ENCODE measurements at regions not wholly inside any gene's neighbourhood (a gene's known extent, or its start where the extent isn't known, plus 50 kb on each side); places are given as distances from the start of the nearest gene placed in this dataset.

DNA sequence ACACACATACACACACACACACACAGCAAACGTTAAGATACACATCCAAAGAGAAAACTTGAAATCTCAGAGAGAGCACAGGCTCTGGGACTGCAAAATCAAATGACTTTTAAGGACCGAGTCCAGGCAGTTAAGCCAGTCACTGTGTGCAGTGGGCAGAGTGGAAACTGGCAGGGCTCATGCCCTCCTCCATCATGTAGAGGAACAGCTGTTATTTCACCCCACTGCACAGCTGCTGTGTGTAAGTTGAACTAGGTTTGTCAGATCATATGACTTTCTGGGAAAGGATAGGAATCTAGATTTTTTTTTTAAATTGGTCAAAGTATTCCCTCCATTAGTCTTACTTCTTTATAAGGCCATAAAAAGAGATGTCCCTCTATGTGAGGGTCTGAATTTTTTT, 1002.1 kb downstream of the UQCRFS1 start:
- CTCF ChIA-PET, result no interaction called here
- DNase-seq, result no peak

GRCh38 chr19:28208745-28209144, 1004.2 kb downstream of the UQCRFS1 start:
- Mint-ChIP-seq H3K4me1 (no peaks in the 10 kb centered on the region), H3K4me3 (no peak overlapping the region), H3K27ac (no peak overlapping the region), H3K27me3 (no peaks in the 10 kb centered on the region), H3K36me3 (no peaks in the 10 kb centered on the region), H3K9me3 (peaks cover 22% of the 10 kb centered on the region)
- CTCF ChIA-PET, result no interaction called here
- DNase-seq, result no peak

More for the DNA sequence above, 1002.1 kb downstream of the UQCRFS1 start:
- no peaks in the 10 kb centered on the region for H3K36me3 Mint-ChIP-seq
- peaks cover 17% of the 10 kb centered on the region for H3K9me3 Mint-ChIP-seq
- no peak overlapping the region for H3K4me3 Mint-ChIP-seq
- H3K27ac Mint-ChIP-seq, result no peak overlapping the region
- no peaks in the 10 kb centered on the region for H3K27me3 Mint-ChIP-seq
- H3K4me1 Mint-ChIP-seq, result no peaks in the 10 kb centered on the region

GRCh38 chr19:28207244-28207643, 1005.7 kb downstream of the UQCRFS1 start:
- Mint-ChIP-seq H3K4me3 (no peak overlapping the region), H3K4me1 (no peaks in the 10 kb centered on the region), H3K36me3 (no peaks in the 10 kb centered on the region), H3K9me3 (peaks cover 22% of the 10 kb centered on the region), H3K27me3 (no peaks in the 10 kb centered on the region), H3K27ac (no peak overlapping the region)
- no peak for DNase-seq
- CTCF ChIA-PET, result no interaction called here

DNA sequence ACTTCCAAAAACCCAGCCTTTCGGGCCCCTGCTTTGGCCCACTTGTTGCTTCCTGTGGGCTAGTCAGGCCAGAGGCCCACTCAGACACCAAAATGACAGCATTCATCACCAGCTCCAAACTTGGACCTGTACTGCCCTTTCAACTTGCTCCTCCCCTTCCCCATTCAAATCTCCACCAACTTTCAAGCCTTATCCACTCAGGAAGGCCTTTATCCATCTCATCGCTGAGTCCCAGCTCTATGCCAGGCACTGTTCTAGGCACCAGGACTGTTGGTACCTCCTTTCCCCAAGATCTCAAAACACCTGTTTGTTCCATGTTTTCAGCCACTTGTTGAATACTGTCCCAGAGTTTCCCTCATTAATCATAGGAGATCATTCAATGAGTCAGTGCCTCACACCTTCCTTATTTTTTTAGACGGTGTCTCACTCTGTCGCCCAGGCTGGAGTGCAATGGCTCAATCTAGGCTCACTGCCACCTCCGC, 1011.4 kb downstream of the UQCRFS1 start:
- no peak for DNase-seq
- no peaks in the 10 kb centered on the region for H3K4me1 Mint-ChIP-seq
- no peak overlapping the region for H3K27ac Mint-ChIP-seq
- CTCF ChIA-PET, result no interaction called here
- no peaks in the 10 kb centered on the region for H3K36me3 Mint-ChIP-seq
- H3K9me3 Mint-ChIP-seq, result peaks cover 45% of the 10 kb centered on the region
- H3K27me3 Mint-ChIP-seq, result no peaks in the 10 kb centered on the region
- no peak overlapping the region for H3K4me3 Mint-ChIP-seq

- H3K27ac Mint-ChIP-seq, result no peak overlapping the region
- CTCF ChIA-PET, result no interaction called here
- H3K4me3 Mint-ChIP-seq, result no peak overlapping the region
- no peaks in the 10 kb centered on the region for H3K27me3 Mint-ChIP-seq
- peaks cover 44% of the 10 kb centered on the region for H3K9me3 Mint-ChIP-seq
- no peak for DNase-seq
- H3K36me3 Mint-ChIP-seq, result no peaks in the 10 kb centered on the region
- H3K4me1 Mint-ChIP-seq, result no peaks in the 10 kb centered on the region
Observed at GRCh38 chr19:28199323-28199722, 1013.6 kb downstream of the UQCRFS1 start.

DNA sequence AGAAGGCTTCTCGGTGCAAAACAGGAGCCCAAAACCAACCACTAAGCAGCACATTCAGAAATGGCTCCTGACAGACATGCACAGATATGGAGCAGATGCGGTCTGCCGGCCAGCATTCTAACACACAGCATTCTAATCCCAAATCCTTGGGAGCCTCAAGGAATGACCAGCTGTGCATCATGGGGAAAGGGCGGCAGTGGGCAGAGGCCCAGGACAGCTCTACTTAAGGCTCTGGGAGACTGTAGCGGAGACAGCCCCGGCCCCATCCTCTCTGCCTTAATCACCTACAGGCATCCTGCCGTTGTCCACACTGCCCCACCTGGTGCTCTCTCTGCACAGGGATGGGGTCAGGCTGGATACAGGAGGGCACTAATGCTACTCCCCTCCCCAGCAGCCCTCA, 1016.0 kb downstream of the UQCRFS1 start:
- Mint-ChIP-seq H3K27me3 (no peaks in the 10 kb centered on the region), H3K27ac (no peak overlapping the region), H3K36me3 (no peaks in the 10 kb centered on the region), H3K9me3 (peaks cover 43% of the 10 kb centered on the region), H3K4me1 (no peaks in the 10 kb centered on the region), H3K4me3 (no peak overlapping the region)
- CTCF ChIA-PET, result no interaction called here
- DNase-seq, result no peak

- Mint-ChIP-seq H3K4me1 (no peaks in the 10 kb centered on the region), H3K36me3 (no peaks in the 10 kb centered on the region), H3K9me3 (peaks cover 41% of the 10 kb centered on the region), H3K4me3 (no peak overlapping the region), H3K27me3 (no peaks in the 10 kb centered on the region), H3K27ac (no peak overlapping the region)
- DNase-seq, result no peak
- CTCF ChIA-PET, result no interaction called here
Observed at GRCh38 chr19:28196101-28196500, 1016.9 kb downstream of the UQCRFS1 start.

DNA sequence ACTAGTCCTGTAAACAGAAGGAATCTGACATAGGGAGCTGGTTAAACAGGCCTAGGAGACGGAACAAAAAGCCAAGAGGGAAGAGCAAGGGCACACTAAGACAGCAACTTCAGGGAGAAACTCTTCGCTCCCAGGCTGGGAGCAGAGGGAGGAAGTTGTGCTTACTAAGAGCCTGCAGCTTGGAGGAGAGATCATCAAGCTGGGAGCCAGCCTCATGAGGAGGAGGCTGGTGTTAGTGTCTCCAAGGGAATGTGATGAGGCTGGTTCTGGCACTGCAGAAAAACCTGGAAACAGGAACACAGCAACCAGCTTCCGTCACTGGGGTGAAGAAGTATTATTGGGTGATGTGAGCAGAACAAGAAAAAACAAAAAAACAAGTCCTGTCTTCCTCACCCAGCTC, 1027.3 kb downstream of the UQCRFS1 start:
- Mint-ChIP-seq H3K9me3 (peaks cover 23% of the 10 kb centered on the region), H3K4me3 (no peak overlapping the region), H3K27ac (no peak overlapping the region), H3K4me1 (no peaks in the 10 kb centered on the region), H3K27me3 (no peaks in the 10 kb centered on the region), H3K36me3 (no peaks in the 10 kb centered on the region)
- no peak for DNase-seq
- CTCF ChIA-PET, result no interaction called here

DNA sequence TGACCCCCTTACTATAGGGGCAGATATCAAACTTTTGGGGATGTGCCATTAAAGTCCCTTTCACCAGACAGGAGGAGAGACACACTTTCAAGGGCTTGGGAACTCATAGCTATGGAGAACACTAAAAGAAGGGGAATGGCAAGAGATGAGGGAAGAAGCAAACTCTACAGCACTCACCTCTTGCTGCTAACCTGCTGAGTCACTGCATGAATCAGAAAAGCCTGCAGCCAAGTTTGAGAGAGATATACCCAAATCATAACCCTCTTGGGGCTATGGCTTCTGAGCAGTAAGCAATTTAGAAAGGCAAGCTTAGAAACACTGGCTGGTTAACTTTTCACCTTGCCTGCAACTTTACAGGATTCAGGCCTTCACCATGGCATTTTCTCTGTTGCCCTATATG, 1028.0 kb downstream of the UQCRFS1 start:
- Mint-ChIP-seq H3K27ac (no peak overlapping the region), H3K4me3 (no peak overlapping the region), H3K9me3 (peaks cover 22% of the 10 kb centered on the region), H3K27me3 (no peaks in the 10 kb centered on the region), H3K4me1 (no peaks in the 10 kb centered on the region), H3K36me3 (no peaks in the 10 kb centered on the region)
- CTCF ChIA-PET, result no interaction called here
- no peak for DNase-seq

GRCh38 chr19:28176193-28176592, 1036.8 kb downstream of the UQCRFS1 start:
- Mint-ChIP-seq H3K4me3 (no peak overlapping the region), H3K9me3 (peaks cover 35% of the 10 kb centered on the region), H3K27me3 (no peaks in the 10 kb centered on the region), H3K4me1 (no peaks in the 10 kb centered on the region), H3K36me3 (no peaks in the 10 kb centered on the region), H3K27ac (no peak overlapping the region)
- CTCF ChIA-PET, result no interaction called here
- DNase-seq, result no peak

DNA sequence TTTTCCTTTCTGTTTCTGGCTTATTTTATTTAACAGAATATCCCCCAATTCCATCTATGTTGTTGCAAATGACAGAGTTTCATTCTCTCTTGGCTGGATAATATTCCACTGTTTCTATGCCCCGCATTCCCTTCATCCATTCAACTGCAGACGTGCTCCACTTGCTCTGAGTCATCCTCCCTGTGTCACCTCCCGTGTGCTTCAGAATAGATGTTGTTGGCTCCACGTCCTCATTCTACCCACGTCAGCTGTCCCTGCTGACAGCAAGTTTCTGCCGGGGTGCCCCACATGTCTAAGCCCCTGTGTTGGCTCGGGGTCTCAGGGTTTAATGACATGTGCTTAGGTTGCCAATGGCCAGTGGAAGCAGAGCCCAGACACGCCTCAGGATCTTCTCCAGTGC, 1041.0 kb downstream of the UQCRFS1 start:
- Mint-ChIP-seq H3K4me3 (no peak overlapping the region), H3K27me3 (no peaks in the 10 kb centered on the region), H3K9me3 (peaks cover 33% of the 10 kb centered on the region), H3K4me1 (no peaks in the 10 kb centered on the region), H3K36me3 (no peaks in the 10 kb centered on the region), H3K27ac (no peak overlapping the region)
- CTCF ChIA-PET, result no interaction called here
- DNase-seq, result no peak

- Mint-ChIP-seq H3K9me3 (peaks cover 20% of the 10 kb centered on the region), H3K4me1 (no peaks in the 10 kb centered on the region), H3K36me3 (no peaks in the 10 kb centered on the region), H3K4me3 (no peak overlapping the region), H3K27ac (no peak overlapping the region), H3K27me3 (no peaks in the 10 kb centered on the region)
- DNase-seq, result no peak
- CTCF ChIA-PET, result no interaction called here
Observed at GRCh38 chr19:28170066-28170465, 1042.9 kb downstream of the UQCRFS1 start.

- DNase-seq, result no peak
- no peaks in the 10 kb centered on the region for H3K27me3 Mint-ChIP-seq
- no peak overlapping the region for H3K27ac Mint-ChIP-seq
- no peaks in the 10 kb centered on the region for H3K36me3 Mint-ChIP-seq
- H3K4me1 Mint-ChIP-seq, result no peaks in the 10 kb centered on the region
- H3K9me3 Mint-ChIP-seq, result peaks cover 18% of the 10 kb centered on the region
- CTCF ChIA-PET, result no interaction called here
- no peak overlapping the region for H3K4me3 Mint-ChIP-seq
Observed at GRCh38 chr19:28169168-28169887, 1043.6 kb downstream of the UQCRFS1 start.

DNA sequence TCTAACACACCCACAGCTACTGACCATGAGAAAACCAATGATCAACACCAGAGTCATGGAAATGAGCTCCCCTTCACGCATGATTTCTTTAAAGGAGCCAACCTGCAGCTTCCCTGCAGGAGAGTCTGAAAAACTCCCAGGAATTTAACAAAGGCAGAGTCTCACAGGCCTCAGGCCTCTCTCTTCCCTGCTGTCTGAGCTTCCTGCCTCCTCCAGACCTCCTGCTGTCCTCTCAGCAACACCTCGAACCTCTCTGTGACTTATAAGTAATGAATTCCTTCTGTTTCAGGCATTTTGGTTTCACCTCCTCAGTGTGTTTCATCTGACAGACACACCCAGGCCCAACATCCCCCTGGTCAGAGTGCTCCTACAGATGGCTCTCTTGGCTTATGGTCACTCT, 1044.4 kb downstream of the UQCRFS1 start:
- CTCF ChIA-PET, result no interaction called here
- no peaks in the 10 kb centered on the region for H3K36me3 Mint-ChIP-seq
- H3K4me3 Mint-ChIP-seq, result no peak overlapping the region
- no peak for DNase-seq
- peaks cover 18% of the 10 kb centered on the region for H3K9me3 Mint-ChIP-seq
- no peaks in the 10 kb centered on the region for H3K4me1 Mint-ChIP-seq
- no peaks in the 10 kb centered on the region for H3K27me3 Mint-ChIP-seq
- no peak overlapping the region for H3K27ac Mint-ChIP-seq

DNA sequence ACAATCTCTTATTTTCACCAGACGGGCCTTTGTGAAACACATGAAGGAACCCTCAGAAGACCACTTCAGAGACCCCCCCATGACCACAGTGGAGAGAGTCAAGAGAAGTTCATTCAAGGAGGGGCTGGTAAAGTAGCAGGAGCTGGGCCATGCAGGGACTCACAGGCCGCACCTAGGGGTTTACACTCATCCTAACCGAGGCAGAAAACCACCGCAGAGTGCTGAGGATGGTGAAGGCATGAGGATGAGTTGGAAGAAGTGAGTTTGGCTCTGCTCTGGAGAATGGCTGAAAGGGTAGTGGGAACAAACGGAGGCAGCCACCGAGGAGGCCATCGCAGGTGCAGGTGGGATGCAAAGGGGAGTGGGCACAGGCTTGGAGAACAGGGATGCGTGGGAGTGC, 1046.9 kb downstream of the UQCRFS1 start:
- Mint-ChIP-seq H3K36me3 (no peaks in the 10 kb centered on the region), H3K9me3 (peaks cover 11% of the 10 kb centered on the region), H3K4me3 (no peak overlapping the region), H3K27ac (no peak overlapping the region), H3K4me1 (no peaks in the 10 kb centered on the region), H3K27me3 (no peaks in the 10 kb centered on the region)
- CTCF ChIA-PET, result no interaction called here
- no peak for DNase-seq

GRCh38 chr19:28164214-28164613, 1048.7 kb downstream of the UQCRFS1 start:
- no peak for DNase-seq
- H3K36me3 Mint-ChIP-seq, result no peaks in the 10 kb centered on the region
- no peaks in the 10 kb centered on the region for H3K4me1 Mint-ChIP-seq
- H3K4me3 Mint-ChIP-seq, result no peak overlapping the region
- peaks cover 13% of the 10 kb centered on the region for H3K9me3 Mint-ChIP-seq
- no peak overlapping the region for H3K27ac Mint-ChIP-seq
- CTCF ChIA-PET, result no interaction called here
- H3K27me3 Mint-ChIP-seq, result no peaks in the 10 kb centered on the region
